GM23338 (cell line): ENCODE measurements at regions not wholly inside any gene's neighbourhood (a gene's known extent, or its start where the extent isn't known, plus 50 kb on each side); places are given as distances from the start of the nearest gene placed in this dataset.

Experiments used
- ATAC-seq: fragments of 200-7000 bp; cut with Tn5 transposase; 3 replicates; pipeline ENCODE4 v1.9.1; 2020
- DNase-seq: peaks from one replicate; pipeline ENCODE4 v3.0.0-alpha.2; 2015; ENCODE audit warnings: low spot score
- H2AFZ ChIP-seq: fragments of 200-600 bp; sonication (generic); 2 replicates; pipeline ENCODE4 v1.8.0; 2016; ENCODE audit warnings: antibody characterized with exemption, mild to moderate bottlenecking, moderate library complexity
- H3F3A ChIP-seq: fragments of 200-600 bp; sonication (generic); replicated peaks from 2 replicates; pipeline ENCODE4 v1.8.0; 2017; ENCODE audit warnings: antibody characterized with exemption, mixed run types, low read depth
- H3K27ac ChIP-seq: fragments of 200-600 bp; sonication (generic); 2 replicates; pipeline ENCODE4 v1.6.1; 2016; ENCODE audit warnings: low read depth
- H3K27me3 ChIP-seq: fragments of 200-600 bp; sonication (generic); 2 replicates; pipeline ENCODE4 v1.8.0; 2016; ENCODE audit warnings: mild to moderate bottlenecking, mixed run types, moderate library complexity; ENCODE audit not compliant: insufficient read depth
- H3K36me3 ChIP-seq: fragments of 200-600 bp; sonication (generic); 2 replicates; pipeline ENCODE4 v1.8.0; 2016; ENCODE audit warnings: mild to moderate bottlenecking; ENCODE audit not compliant: insufficient read depth
- H3K4me1 ChIP-seq: fragments of 200-600 bp; sonication (generic); 2 replicates; pipeline ENCODE4 v1.8.0; 2016; ENCODE audit warnings: mild to moderate bottlenecking, moderate library complexity; ENCODE audit not compliant: insufficient read depth
- H3K4me2 ChIP-seq: fragments of 200-600 bp; sonication (generic); 2 replicates; pipeline ENCODE4 v1.7.1; 2017; ENCODE audit warnings: mixed run types
- H3K4me3 ChIP-seq: fragments of 200-600 bp; sonication (generic); 2 replicates; pipeline ENCODE4 v1.6.1; 2016; ENCODE audit warnings: mixed run types
- H3K79me2 ChIP-seq: fragments of 200-600 bp; sonication (generic); replicated peaks from 2 replicates; pipeline ENCODE4 v1.8.0; 2017; ENCODE audit warnings: mild to moderate bottlenecking; ENCODE audit not compliant: insufficient read depth
- H3K9me2 ChIP-seq: fragments of 200-600 bp; sonication (generic); 2 replicates; pipeline ENCODE4 v1.8.0; 2017; ENCODE audit not compliant: insufficient read depth
- H4K20me1 ChIP-seq: fragments of 200-600 bp; sonication (generic); replicated peaks from 2 replicates; pipeline ENCODE4 v1.8.0; 2017; ENCODE audit warnings: mild to moderate bottlenecking; ENCODE audit not compliant: insufficient read depth
- H3K27ac Mint-ChIP-seq: 2 replicates; pipeline ENCODE4 v1.8.0; 2020; ENCODE audit warnings: inconsistent platforms, mild to moderate bottlenecking, moderate library complexity, mixed read lengths
- H3K27me3 Mint-ChIP-seq: 3 replicates; pipeline ENCODE4 v1.8.0; 2022; ENCODE audit warnings: low read depth, mild to moderate bottlenecking, moderate library complexity, mixed read lengths, inconsistent platforms; ENCODE audit not compliant: insufficient read depth, poor library complexity
- H3K36me3 Mint-ChIP-seq: 3 replicates; pipeline ENCODE4 v1.8.0; 2021; ENCODE audit warnings: low read depth, mild to moderate bottlenecking, inconsistent platforms, moderate library complexity, mixed read lengths
- H3K4me1 Mint-ChIP-seq: 3 replicates; pipeline ENCODE4 v1.8.0; 2020; ENCODE audit warnings: mild to moderate bottlenecking, inconsistent platforms, mixed read lengths
- H3K4me3 Mint-ChIP-seq: 3 replicates; pipeline ENCODE4 v1.8.0; 2021; ENCODE audit warnings: moderate library complexity, mild to moderate bottlenecking, inconsistent platforms, mixed read lengths
- H3K9me3 Mint-ChIP-seq: 3 replicates; pipeline ENCODE4 v1.8.0; 2020; ENCODE audit warnings: moderate library complexity, mild to moderate bottlenecking, inconsistent platforms, mixed read lengths
- CREB1 ChIP-seq: fragments of 250-450 bp; sonication (Bioruptor Pico); IDR thresholded peaks from 2 replicates; pipeline ENCODE4 v1.5.0; 2020; ENCODE audit warnings: low read depth, mild to moderate bottlenecking, moderate library complexity
- EZH2 ChIP-seq: fragments of 200-600 bp; sonication (generic); IDR thresholded peaks from one replicate; pipeline ENCODE4 v1.8.0; 2017; ENCODE audit warnings: antibody characterized with exemption, mild to moderate bottlenecking, low read depth; ENCODE audit not compliant: unreplicated experiment
- EZH2phosphoT487 ChIP-seq: fragments of 200-600 bp; sonication (generic); IDR thresholded peaks from one replicate; pipeline ENCODE4 v1.8.1; 2018; ENCODE audit warnings: antibody characterized with exemption; ENCODE audit not compliant: unreplicated experiment
- JUNB ChIP-seq: IDR thresholded peaks from one replicate; pipeline ENCODE4 v1.6.1; 2016; ENCODE audit warnings: antibody characterized with exemption; ENCODE audit not compliant: unreplicated experiment
- NANOG ChIP-seq: IDR thresholded peaks from 2 replicates; pipeline ENCODE4 v1.6.1; 2016; ENCODE audit warnings: antibody characterized with exemption, borderline replicate concordance
- POLR2AphosphoS5 ChIP-seq: IDR thresholded peaks from 2 replicates; pipeline ENCODE4 v1.6.1; 2016; ENCODE audit warnings: antibody characterized with exemption, low read depth
- STAT1 ChIP-seq: IDR thresholded peaks from one replicate; pipeline ENCODE4 v1.6.1; 2016; ENCODE audit warnings: antibody characterized with exemption; ENCODE audit not compliant: unreplicated experiment
- ZNF114 ChIP-seq: fragments of 250-450 bp; sonication (Bioruptor Pico); IDR thresholded peaks from 2 replicates; pipeline ENCODE4 v1.5.0; 2020; ENCODE audit warnings: mild to moderate bottlenecking, moderate library complexity
- ZNF331 ChIP-seq: fragments of 250-450 bp; sonication (Bioruptor Pico); IDR thresholded peaks from 2 replicates; pipeline ENCODE4 v1.5.0; 2020; ENCODE audit warnings: low read depth, mild to moderate bottlenecking, moderate library complexity
- TF ChIP-seq, protein P1 (sequence below): fragments of 250-450 bp; sonication (Bioruptor Pico); IDR thresholded peaks from 2 replicates; pipeline ENCODE4 v1.5.0; 2020; ENCODE audit warnings: mild to moderate bottlenecking, moderate library complexity
- TF ChIP-seq, protein P2 (sequence below): IDR thresholded peaks from 2 replicates; pipeline ENCODE4 v1.6.1; 2016; ENCODE audit warnings: antibody characterized with exemption
- TF ChIP-seq, protein P3 (sequence below): IDR thresholded peaks from one replicate; pipeline ENCODE4 v1.6.1; 2018; ENCODE audit warnings: antibody characterized with exemption; ENCODE audit not compliant: unreplicated experiment
- TF ChIP-seq, protein P4 (sequence below), 2 experiments: fragments of 200-600 bp in 1 of 2; sonication (generic) in 1 of 2; conservative IDR thresholded peaks; 2 replicates each; pipeline versions ENCODE4 v1.5.1 to v1.6.1; 2016 to 2017; ENCODE audit warnings: antibody characterized with exemption in 2 of 2, low read depth in 2 of 2, mild to moderate bottlenecking in 2 of 2, moderate library complexity in 1 of 2

DNA sequence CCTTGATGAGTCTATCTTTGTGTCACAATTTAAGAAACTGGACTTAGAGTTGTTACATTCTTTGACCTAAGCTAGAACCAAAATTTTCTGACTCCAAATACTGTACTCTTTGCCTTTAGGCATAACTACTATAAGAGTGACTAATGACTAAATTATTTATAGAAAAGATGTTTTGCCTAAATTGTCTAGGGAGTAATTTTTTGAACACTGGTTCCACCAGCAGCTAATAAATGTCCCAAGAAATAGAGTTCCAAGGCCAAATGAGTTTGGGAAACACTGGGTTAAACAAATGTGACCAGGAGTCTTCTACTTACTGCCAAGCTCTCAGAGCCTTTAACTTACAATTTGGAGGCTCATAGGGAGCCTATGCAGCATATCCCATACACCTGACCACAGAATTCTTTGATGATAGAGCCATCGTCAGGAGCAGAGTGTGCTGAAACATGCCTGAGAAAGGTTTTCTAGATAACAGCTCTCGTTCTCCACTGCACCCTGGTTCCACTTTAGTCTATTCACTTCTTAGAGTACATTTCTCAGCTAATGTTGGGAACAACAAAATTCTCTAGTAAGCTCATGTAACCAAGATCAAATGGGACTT, 215.9 kb upstream of the HMGA2 start:
- Histone ChIP-seq H3K4me3 (no peak overlapping the region), H3K27me3 (no peaks in the 10 kb centered on the region), H3K36me3 (no peaks in the 10 kb centered on the region; the same call in 1 of the 2 replicates), H3K79me2 (no peaks in the 10 kb centered on the region), H3K4me1 (peaks cover 7% of the 10 kb centered on the region; the same call in 1 of the 2 replicates), H3F3A (no peaks in the 10 kb centered on the region), H3K4me2 (no peak overlapping the region), H4K20me1 (no peaks in the 10 kb centered on the region), H3K27ac (no peak overlapping the region), H2AFZ (no peak overlapping the region), H3K9me2 (no peaks in the 10 kb centered on the region)
- Mint-ChIP-seq H3K4me3 (no peak overlapping the region), H3K27ac (no peak overlapping the region), H3K36me3 (no peaks in the 10 kb centered on the region), H3K9me3 (peaks cover 4% of the 10 kb centered on the region; the same call in 1 of the 3 replicates), H3K27me3 (peaks cover 4% of the 10 kb centered on the region), H3K4me1 (peaks cover 5% of the 10 kb centered on the region; the same call in 2 of the 3 replicates)
- DNase-seq, result no peak
- TF ChIP-seq, protein P1, sequence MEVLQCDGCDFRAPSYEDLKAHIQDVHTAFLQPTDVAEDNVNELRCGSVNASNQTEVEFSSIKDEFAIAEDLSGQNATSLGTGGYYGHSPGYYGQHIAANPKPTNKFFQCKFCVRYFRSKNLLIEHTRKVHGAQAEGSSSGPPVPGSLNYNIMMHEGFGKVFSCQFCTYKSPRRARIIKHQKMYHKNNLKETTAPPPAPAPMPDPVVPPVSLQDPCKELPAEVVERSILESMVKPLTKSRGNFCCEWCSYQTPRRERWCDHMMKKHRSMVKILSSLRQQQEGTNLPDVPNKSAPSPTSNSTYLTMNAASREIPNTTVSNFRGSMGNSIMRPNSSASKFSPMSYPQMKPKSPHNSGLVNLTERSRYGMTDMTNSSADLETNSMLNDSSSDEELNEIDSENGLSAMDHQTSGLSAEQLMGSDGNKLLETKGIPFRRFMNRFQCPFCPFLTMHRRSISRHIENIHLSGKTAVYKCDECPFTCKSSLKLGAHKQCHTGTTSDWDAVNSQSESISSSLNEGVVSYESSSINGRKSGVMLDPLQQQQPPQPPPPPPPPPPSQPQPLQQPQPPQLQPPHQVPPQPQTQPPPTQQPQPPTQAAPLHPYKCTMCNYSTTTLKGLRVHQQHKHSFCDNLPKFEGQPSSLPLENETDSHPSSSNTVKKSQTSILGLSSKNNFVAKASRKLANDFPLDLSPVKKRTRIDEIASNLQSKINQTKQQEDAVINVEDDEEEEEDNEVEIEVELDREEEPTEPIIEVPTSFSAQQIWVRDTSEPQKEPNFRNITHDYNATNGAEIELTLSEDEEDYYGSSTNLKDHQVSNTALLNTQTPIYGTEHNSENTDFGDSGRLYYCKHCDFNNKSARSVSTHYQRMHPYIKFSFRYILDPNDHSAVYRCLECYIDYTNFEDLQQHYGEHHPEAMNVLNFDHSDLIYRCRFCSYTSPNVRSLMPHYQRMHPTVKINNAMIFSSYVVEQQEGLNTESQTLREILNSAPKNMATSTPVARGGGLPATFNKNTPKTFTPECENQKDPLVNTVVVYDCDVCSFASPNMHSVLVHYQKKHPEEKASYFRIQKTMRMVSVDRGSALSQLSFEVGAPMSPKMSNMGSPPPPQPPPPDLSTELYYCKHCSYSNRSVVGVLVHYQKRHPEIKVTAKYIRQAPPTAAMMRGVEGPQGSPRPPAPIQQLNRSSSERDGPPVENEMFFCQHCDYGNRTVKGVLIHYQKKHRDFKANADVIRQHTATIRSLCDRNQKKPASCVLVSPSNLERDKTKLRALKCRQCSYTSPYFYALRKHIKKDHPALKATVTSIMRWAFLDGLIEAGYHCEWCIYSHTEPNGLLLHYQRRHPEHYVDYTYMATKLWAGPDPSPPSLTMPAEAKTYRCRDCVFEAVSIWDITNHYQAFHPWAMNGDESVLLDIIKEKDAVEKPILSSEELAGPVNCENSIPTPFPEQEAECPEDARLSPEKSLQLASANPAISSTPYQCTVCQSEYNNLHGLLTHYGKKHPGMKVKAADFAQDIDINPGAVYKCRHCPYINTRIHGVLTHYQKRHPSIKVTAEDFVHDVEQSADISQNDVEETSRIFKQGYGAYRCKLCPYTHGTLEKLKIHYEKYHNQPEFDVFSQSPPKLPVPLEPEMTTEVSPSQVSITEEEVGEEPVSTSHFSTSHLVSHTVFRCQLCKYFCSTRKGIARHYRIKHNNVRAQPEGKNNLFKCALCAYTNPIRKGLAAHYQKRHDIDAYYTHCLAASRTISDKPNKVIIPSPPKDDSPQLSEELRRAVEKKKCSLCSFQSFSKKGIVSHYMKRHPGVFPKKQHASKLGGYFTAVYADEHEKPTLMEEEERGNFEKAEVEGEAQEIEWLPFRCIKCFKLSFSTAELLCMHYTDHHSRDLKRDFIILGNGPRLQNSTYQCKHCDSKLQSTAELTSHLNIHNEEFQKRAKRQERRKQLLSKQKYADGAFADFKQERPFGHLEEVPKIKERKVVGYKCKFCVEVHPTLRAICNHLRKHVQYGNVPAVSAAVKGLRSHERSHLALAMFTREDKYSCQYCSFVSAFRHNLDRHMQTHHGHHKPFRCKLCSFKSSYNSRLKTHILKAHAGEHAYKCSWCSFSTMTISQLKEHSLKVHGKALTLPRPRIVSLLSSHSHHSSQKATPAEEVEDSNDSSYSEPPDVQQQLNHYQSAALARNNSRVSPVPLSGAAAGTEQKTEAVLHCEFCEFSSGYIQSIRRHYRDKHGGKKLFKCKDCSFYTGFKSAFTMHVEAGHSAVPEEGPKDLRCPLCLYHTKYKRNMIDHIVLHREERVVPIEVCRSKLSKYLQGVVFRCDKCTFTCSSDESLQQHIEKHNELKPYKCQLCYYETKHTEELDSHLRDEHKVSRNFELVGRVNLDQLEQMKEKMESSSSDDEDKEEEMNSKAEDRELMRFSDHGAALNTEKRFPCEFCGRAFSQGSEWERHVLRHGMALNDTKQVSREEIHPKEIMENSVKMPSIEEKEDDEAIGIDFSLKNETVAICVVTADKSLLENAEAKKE (CRISPR knock-in tag), result no peak
- TF ChIP-seq JUNB, result no peak
- no peak for TF ChIP-seq NANOG
- no peak for TF ChIP-seq CREB1 (CRISPR knock-in tag)
- no peak for TF ChIP-seq ZNF114 (CRISPR knock-in tag)
- TF ChIP-seq EZH2, result no peak
- TF ChIP-seq STAT1, result no peak
- TF ChIP-seq ZNF331 (CRISPR knock-in tag), result no peak
- no peak for TF ChIP-seq EZH2phosphoT487
- no peak for TF ChIP-seq POLR2AphosphoS5
- TF ChIP-seq, protein P2, sequence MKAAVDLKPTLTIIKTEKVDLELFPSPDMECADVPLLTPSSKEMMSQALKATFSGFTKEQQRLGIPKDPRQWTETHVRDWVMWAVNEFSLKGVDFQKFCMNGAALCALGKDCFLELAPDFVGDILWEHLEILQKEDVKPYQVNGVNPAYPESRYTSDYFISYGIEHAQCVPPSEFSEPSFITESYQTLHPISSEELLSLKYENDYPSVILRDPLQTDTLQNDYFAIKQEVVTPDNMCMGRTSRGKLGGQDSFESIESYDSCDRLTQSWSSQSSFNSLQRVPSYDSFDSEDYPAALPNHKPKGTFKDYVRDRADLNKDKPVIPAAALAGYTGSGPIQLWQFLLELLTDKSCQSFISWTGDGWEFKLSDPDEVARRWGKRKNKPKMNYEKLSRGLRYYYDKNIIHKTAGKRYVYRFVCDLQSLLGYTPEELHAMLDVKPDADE, result no peak
- TF ChIP-seq, protein P3, sequence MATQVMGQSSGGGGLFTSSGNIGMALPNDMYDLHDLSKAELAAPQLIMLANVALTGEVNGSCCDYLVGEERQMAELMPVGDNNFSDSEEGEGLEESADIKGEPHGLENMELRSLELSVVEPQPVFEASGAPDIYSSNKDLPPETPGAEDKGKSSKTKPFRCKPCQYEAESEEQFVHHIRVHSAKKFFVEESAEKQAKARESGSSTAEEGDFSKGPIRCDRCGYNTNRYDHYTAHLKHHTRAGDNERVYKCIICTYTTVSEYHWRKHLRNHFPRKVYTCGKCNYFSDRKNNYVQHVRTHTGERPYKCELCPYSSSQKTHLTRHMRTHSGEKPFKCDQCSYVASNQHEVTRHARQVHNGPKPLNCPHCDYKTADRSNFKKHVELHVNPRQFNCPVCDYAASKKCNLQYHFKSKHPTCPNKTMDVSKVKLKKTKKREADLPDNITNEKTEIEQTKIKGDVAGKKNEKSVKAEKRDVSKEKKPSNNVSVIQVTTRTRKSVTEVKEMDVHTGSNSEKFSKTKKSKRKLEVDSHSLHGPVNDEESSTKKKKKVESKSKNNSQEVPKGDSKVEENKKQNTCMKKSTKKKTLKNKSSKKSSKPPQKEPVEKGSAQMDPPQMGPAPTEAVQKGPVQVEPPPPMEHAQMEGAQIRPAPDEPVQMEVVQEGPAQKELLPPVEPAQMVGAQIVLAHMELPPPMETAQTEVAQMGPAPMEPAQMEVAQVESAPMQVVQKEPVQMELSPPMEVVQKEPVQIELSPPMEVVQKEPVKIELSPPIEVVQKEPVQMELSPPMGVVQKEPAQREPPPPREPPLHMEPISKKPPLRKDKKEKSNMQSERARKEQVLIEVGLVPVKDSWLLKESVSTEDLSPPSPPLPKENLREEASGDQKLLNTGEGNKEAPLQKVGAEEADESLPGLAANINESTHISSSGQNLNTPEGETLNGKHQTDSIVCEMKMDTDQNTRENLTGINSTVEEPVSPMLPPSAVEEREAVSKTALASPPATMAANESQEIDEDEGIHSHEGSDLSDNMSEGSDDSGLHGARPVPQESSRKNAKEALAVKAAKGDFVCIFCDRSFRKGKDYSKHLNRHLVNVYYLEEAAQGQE, result no peak
- TF ChIP-seq, protein P4, sequence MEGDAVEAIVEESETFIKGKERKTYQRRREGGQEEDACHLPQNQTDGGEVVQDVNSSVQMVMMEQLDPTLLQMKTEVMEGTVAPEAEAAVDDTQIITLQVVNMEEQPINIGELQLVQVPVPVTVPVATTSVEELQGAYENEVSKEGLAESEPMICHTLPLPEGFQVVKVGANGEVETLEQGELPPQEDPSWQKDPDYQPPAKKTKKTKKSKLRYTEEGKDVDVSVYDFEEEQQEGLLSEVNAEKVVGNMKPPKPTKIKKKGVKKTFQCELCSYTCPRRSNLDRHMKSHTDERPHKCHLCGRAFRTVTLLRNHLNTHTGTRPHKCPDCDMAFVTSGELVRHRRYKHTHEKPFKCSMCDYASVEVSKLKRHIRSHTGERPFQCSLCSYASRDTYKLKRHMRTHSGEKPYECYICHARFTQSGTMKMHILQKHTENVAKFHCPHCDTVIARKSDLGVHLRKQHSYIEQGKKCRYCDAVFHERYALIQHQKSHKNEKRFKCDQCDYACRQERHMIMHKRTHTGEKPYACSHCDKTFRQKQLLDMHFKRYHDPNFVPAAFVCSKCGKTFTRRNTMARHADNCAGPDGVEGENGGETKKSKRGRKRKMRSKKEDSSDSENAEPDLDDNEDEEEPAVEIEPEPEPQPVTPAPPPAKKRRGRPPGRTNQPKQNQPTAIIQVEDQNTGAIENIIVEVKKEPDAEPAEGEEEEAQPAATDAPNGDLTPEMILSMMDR (conservative IDR thresholded peaks at IDR 0.05; ENCODE audit: low read depth in 2 of 2), result no peak
- ATAC-seq, result no peak
